ENCODE measurements at regions not wholly inside any gene's neighbourhood (a gene's known extent, or its start where the extent isn't known, plus 50 kb on each side); places are given as distances from the start of the nearest gene placed in this dataset.

GRCh38 chr7:25860275-25861163 is 291.5 kb upstream of the NFE2L3 start:
- peak in 1 of 42 donors; percentile 32 for DNase-seq
- intact Hi-C loops (cut with DNase I) = loop anchor here (10.0 kb wide), 2 partner anchors 1004 to 1304 kb away; partner anchors contain the start of genes HOXA9 and SKAP2

- intact Hi-C loops (cut with DNase I) = loop anchor here (10.0 kb wide), 2 partner anchors 1004 to 1304 kb away; partner anchors contain the start of genes HOXA9 and SKAP2
- peak in 1 of 42 donors; percentile 29 for DNase-seq
These were observed 290.9 kb upstream of the NFE2L3 start for GRCh38 chr7:25861164-25861496.

- intact Hi-C loops (cut with DNase I) = loop anchor here (10.0 kb wide), 2 partner anchors 1003 to 1303 kb away; partner anchors contain the start of genes HOXA9 and SKAP2
- peak in 1 of 42 donors; percentile 8 for DNase-seq
These were observed 290.3 kb upstream of the NFE2L3 start for GRCh38 chr7:25861601-25862260.

GRCh38 chr7:25862261-25863004 is 289.6 kb upstream of the NFE2L3 start:
- DNase-seq = peak in 28 of 42 donors; percentile 25 to 72 (median 47)
- intact Hi-C loops (cut with DNase I) = loop anchor here (10.0 kb wide), 2 partner anchors 1002 to 1302 kb away; partner anchors contain the start of genes HOXA9 and SKAP2

- intact Hi-C loops (cut with DNase I) = loop anchor here (10.0 kb wide), 2 partner anchors 1002 to 1302 kb away; partner anchors contain the start of genes HOXA9 and SKAP2
- DNase-seq = no peak
These were observed 288.8 kb upstream of the NFE2L3 start for GRCh38 chr7:25863005-25863728.

- intact Hi-C loops (cut with DNase I) = loop anchor here (10.0 kb wide), 2 partner anchors 1001 to 1301 kb away; partner anchors contain the start of genes HOXA9 and SKAP2
- DNase-seq = no peak
These were observed 288.3 kb upstream of the NFE2L3 start for GRCh38 chr7:25863729-25864110.

- no peak for DNase-seq
- intact Hi-C loops (cut with DNase I) = loop anchor here (10.0 kb wide), 2 partner anchors 1000 to 1300 kb away; partner anchors contain the start of genes HOXA9 and SKAP2
These were observed 287.5 kb upstream of the NFE2L3 start for GRCh38 chr7:25864511-25864910.

- intact Hi-C loops (cut with DNase I) = loop anchor here (10.0 kb wide), 2 partner anchors 1000 to 1300 kb away; partner anchors contain the start of genes HOXA9 and SKAP2
- DNase-seq = no peak
These were observed 286.9 kb upstream of the NFE2L3 start for GRCh38 chr7:25864943-25865751.

- intact Hi-C loops (cut with DNase I) = loop anchor here (10.0 kb wide), 2 partner anchors 996 to 1296 kb away; partner anchors contain the start of genes HOXA9 and SKAP2
- DNase-seq = no peak
These were observed 283.5 kb upstream of the NFE2L3 start for GRCh38 chr7:25868509-25868908.

GRCh38 chr7:25870574-25870973 is 281.4 kb upstream of the NFE2L3 start:
- intact Hi-C loops (cut with DNase I) = no loop called here

GRCh38 chr7:25876092-25876491 is 275.9 kb upstream of the NFE2L3 start:
- intact Hi-C loops (cut with DNase I) = no loop called here
- DNase-seq = no peak

More at GRCh38 chr7:25870574-25870973, 281.4 kb upstream of the NFE2L3 start:
- no peak for DNase-seq

- intact Hi-C loops (cut with DNase I) = no loop called here
- no peak for DNase-seq
These were observed 273.9 kb upstream of the NFE2L3 start for GRCh38 chr7:25877802-25878789.

- DNase-seq = no peak
- intact Hi-C loops (cut with DNase I) = loop anchor here (10.0 kb wide), 1 partner anchor 785 kb away; no protein-coding TSS in a partner anchor
These were observed 272.2 kb upstream of the NFE2L3 start for GRCh38 chr7:25879799-25880198.

- DNase-seq = no peak
- intact Hi-C loops (cut with DNase I) = loop anchor here (10.0 kb wide), 1 partner anchor 783 kb away; no protein-coding TSS in a partner anchor
These were observed 270.5 kb upstream of the NFE2L3 start for GRCh38 chr7:25881317-25882037.

- DNase-seq = no peak
- intact Hi-C loops (cut with DNase I) = loop anchor here (10.0 kb wide), 1 partner anchor 783 kb away; no protein-coding TSS in a partner anchor
These were observed 269.7 kb upstream of the NFE2L3 start for GRCh38 chr7:25882151-25882773.
